Keratinocyte (primary cell): ENCODE measurements at regions not wholly inside any gene's neighbourhood (a gene's known extent, or its start where the extent isn't known, plus 50 kb on each side); places are given as distances from the start of the nearest gene placed in this dataset.

Experiments
- DNase-seq: peaks from one replicate; pipeline ENCODE4 v3.0.0-alpha.2; 2011; ENCODE audit warnings: low read depth, missing footprints, low spot score
- FAIRE-seq: peaks from 2 replicates; lab custom pipeline; 2011; peaks lifted over from hg19 to GRCh38; lab: Jason Lieb, UNC
- H2AFZ ChIP-seq: 2 replicates; pipeline ENCODE4 v1.6.0; 2012; ENCODE audit warnings: low read length, control low read depth, inconsistent platforms; ENCODE audit not compliant: control insufficient read depth
- H3K27ac ChIP-seq: 2 replicates; pipeline ENCODE4 v1.5.1; 2011; ENCODE audit warnings: low read length; ENCODE audit not compliant: control insufficient read depth, insufficient read depth
- H3K27me3 ChIP-seq: 3 replicates; pipeline ENCODE4 v1.6.0; 2011; ENCODE audit warnings: low read length; ENCODE audit not compliant: control insufficient read depth, insufficient read depth; ENCODE audit errors: extremely low read depth
- H3K36me3 ChIP-seq, 2 experiments: 2 replicates in 1 of 2; 3 replicates in 1 of 2; pipeline ENCODE4 v1.5.1; 2011; ENCODE audit warnings: low read length in 2 of 2, mild to moderate bottlenecking in 1 of 2; ENCODE audit not compliant: control insufficient read depth in 2 of 2, insufficient read depth in 2 of 2; ENCODE audit errors: extremely low read depth in 1 of 2
- H3K4me1 ChIP-seq: 3 replicates; pipeline ENCODE4 v1.5.1; 2011; ENCODE audit warnings: low read length; ENCODE audit not compliant: control insufficient read depth, insufficient read depth; ENCODE audit errors: extremely low read depth
- H3K4me2 ChIP-seq: 3 replicates; pipeline ENCODE4 v1.6.0; 2011; ENCODE audit warnings: low read depth, low read length; ENCODE audit not compliant: control insufficient read depth, insufficient read depth; ENCODE audit errors: extremely low read depth
- H3K4me3 ChIP-seq, 3 experiments: fragments of 200-600 bp in 1 of 3; sonication (generic) in 1 of 3; 2 replicates in 2 of 3; 3 replicates in 1 of 3; pipeline ENCODE4 v1.5.1; 2011 to 2016; ENCODE audit warnings: low read length in 3 of 3, mild to moderate bottlenecking in 3 of 3, control low read depth in 2 of 3, inconsistent platforms in 1 of 3, low read depth in 1 of 3, mixed read lengths in 1 of 3, mixed run types in 1 of 3, moderate library complexity in 1 of 3; ENCODE audit not compliant: control insufficient read depth in 2 of 3, insufficient read depth in 2 of 3; ENCODE audit errors: extremely low read depth in 1 of 3
- H3K79me2 ChIP-seq: 2 replicates; pipeline ENCODE4 v1.6.0; 2012; ENCODE audit warnings: low read length; ENCODE audit not compliant: control insufficient read depth, insufficient read depth
- H3K9ac ChIP-seq: 3 replicates; pipeline ENCODE4 v1.6.0; 2011; ENCODE audit warnings: low read length; ENCODE audit not compliant: control insufficient read depth, insufficient read depth; ENCODE audit errors: extremely low read depth
- H3K9me1 ChIP-seq: 3 replicates; pipeline ENCODE4 v1.6.0; 2011; ENCODE audit warnings: low read length; ENCODE audit not compliant: control insufficient read depth, insufficient read depth; ENCODE audit errors: extremely low read depth
- H3K9me3 ChIP-seq: 2 replicates; pipeline ENCODE4 v1.5.1; 2012; ENCODE audit warnings: low read depth, low read length; ENCODE audit not compliant: control insufficient read depth
- H4K20me1 ChIP-seq: 3 replicates; pipeline ENCODE4 v1.6.0; 2011; ENCODE audit warnings: low read length; ENCODE audit not compliant: control insufficient read depth, insufficient read depth; ENCODE audit errors: extremely low read depth
- CTCF ChIP-seq, 3 experiments: IDR thresholded peaks in 1 of 3; conservative IDR thresholded peaks in 1 of 3; optimal IDR thresholded peaks in 1 of 3; 2 replicates in 2 of 3; 3 replicates in 1 of 3; pipeline versions ENCODE3 to v1.5.1; 2011; ENCODE audit warnings: low read length in 3 of 3, mild to moderate bottlenecking in 3 of 3, moderate library complexity in 2 of 3, control low read depth in 1 of 3, inconsistent platforms in 1 of 3; ENCODE audit not compliant: insufficient read depth in 2 of 3; ENCODE audit errors: extremely low read depth in 1 of 3
- EZH2 ChIP-seq: IDR thresholded peaks from one replicate; pipeline ENCODE4 v1.6.1; 2012; ENCODE audit warnings: inconsistent platforms, mild to moderate bottlenecking, low read length, moderate library complexity
- dilution Hi-C: fragments of 300-500 bp; cut with MboI; formaldehyde crosslinking; loops from one replicate; pipeline ENCODE4 v1.7.0; 2020; ENCODE audit warnings: low sequenced_read_pairs; ENCODE audit not compliant: extremely low pct_ligation_motif_present

- Histone ChIP-seq H3K27ac (no peak overlapping the region), H3K4me3 (no peak overlapping the region), H3K27me3 (peaks cover 9% of the 10 kb centered on the region), H3K4me2 (no peak overlapping the region), H3K4me1 (no peaks in the 10 kb centered on the region), H3K9ac (no peak overlapping the region), H4K20me1 (no peaks in the 10 kb centered on the region), H3K36me3 (no peaks in the 10 kb centered on the region), H3K79me2 (no peaks in the 10 kb centered on the region), H3K9me1 (no peaks in the 10 kb centered on the region), H3K9me3 (no peaks in the 10 kb centered on the region), H2AFZ (no peak overlapping the region)
- dilution Hi-C loops: no loop called here
- FAIRE-seq (no peak), DNase-seq (no peak)
- TF ChIP-seq EZH2: no peak
- TF ChIP-seq CTCF (optimal IDR thresholded peaks at IDR 0.05 in 1 of 3, IDR thresholded peaks at IDR 0.05 in 1 of 3, conservative IDR thresholded peaks at IDR 0.05 in 1 of 3; ENCODE audit: extremely low read depth in 1 of 3, insufficient read depth in 2 of 3, low read length in 3 of 3): no peak
Observed at GRCh38 chr3:36201546-36201945, 178.8 kb upstream of the STAC start.

GRCh38 chr3:36206956-36207580, 173.2 kb upstream of the STAC start:
- Histone ChIP-seq H3K9ac (no peak overlapping the region), H3K4me1 (no peaks in the 10 kb centered on the region), H3K79me2 (no peaks in the 10 kb centered on the region), H3K4me2 (no peak overlapping the region), H3K9me3 (no peaks in the 10 kb centered on the region), H2AFZ (no peak overlapping the region), H3K4me3 (no peak overlapping the region), H3K27me3 (peaks cover 15% of the 10 kb centered on the region), H4K20me1 (no peaks in the 10 kb centered on the region), H3K9me1 (no peaks in the 10 kb centered on the region), H3K27ac (no peak overlapping the region), H3K36me3 (no peaks in the 10 kb centered on the region)
- DNase-seq: no peak
- dilution Hi-C loops: no loop called here
- TF ChIP-seq CTCF (optimal IDR thresholded peaks at IDR 0.05 in 1 of 3, IDR thresholded peaks at IDR 0.05 in 1 of 3, conservative IDR thresholded peaks at IDR 0.05 in 1 of 3; ENCODE audit: extremely low read depth in 1 of 3, insufficient read depth in 2 of 3, low read length in 3 of 3): no peak
- peak; percentile 7 for TF ChIP-seq EZH2
- FAIRE-seq: no peak
